Pons (tissue), 1 donor: ENCODE measurements at regions not wholly inside any gene's neighbourhood (a gene's known extent, or its start where the extent isn't known, plus 50 kb on each side); places are given as distances from the start of the nearest gene placed in this dataset.

ENCODE experiments used
- DNase-seq: peaks from one replicate; pipeline ENCODE4 v3.0.0-alpha.2; 2016; ENCODE audit warnings: low spot score

GRCh38 chr12:105705765-105706164 is 375.3 kb downstream of the C12orf75 start:
- peak; percentile 79 for DNase-seq

- DNase-seq: no peak
These were observed 376.0 kb downstream of the C12orf75 start for GRCh38 chr12:105706321-105706972.

- DNase-seq: no peak
These were observed 376.5 kb downstream of the C12orf75 start for GRCh38 chr12:105706973-105707334.

- DNase-seq: peak; percentile 16
These were observed 383.3 kb downstream of the C12orf75 start for GRCh38 chr12:105713606-105714305.

- no peak for DNase-seq
These were observed 386.1 kb downstream of the C12orf75 start for GRCh38 chr12:105716621-105717020.

GRCh38 chr12:105721051-105721825 is 390.7 kb downstream of the C12orf75 start:
- no peak for DNase-seq

GRCh38 chr12:105721891-105722290 is 391.4 kb downstream of the C12orf75 start:
- DNase-seq: no peak

- no peak for DNase-seq
These were observed 392.6 kb downstream of the C12orf75 start for GRCh38 chr12:105723066-105723465.

GRCh38 chr12:105723494-105723893 is 393.0 kb downstream of the C12orf75 start:
- DNase-seq: no peak

- peak; percentile 87 for DNase-seq
These were observed 394.1 kb downstream of the C12orf75 start for GRCh38 chr12:105724641-105725040.

- no peak for DNase-seq
These were observed 394.6 kb downstream of the C12orf75 start for GRCh38 chr12:105725054-105725453.

GRCh38 chr12:105729181-105729771 is 398.8 kb downstream of the C12orf75 start:
- DNase-seq: no peak

- DNase-seq: no peak
These were observed 399.4 kb downstream of the C12orf75 start for GRCh38 chr12:105729926-105730325.

- no peak for DNase-seq
These were observed 403.1 kb downstream of the C12orf75 start for GRCh38 chr12:105733579-105733978.

GRCh38 chr12:105736498-105736897 is 402.3 kb downstream of the NUAK1 start:
- no peak for DNase-seq

GRCh38 chr12:105738051-105738450 is 400.7 kb downstream of the NUAK1 start:
- DNase-seq: no peak

GRCh38 chr12:105740369-105740768 is 398.4 kb downstream of the NUAK1 start:
- DNase-seq: no peak

GRCh38 chr12:105740970-105741725 is 397.6 kb downstream of the NUAK1 start:
- peak; percentile 69 for DNase-seq

GRCh38 chr12:105741786-105742566 is 396.8 kb downstream of the NUAK1 start:
- peak; percentile 20 for DNase-seq

- no peak for DNase-seq
These were observed 396.2 kb downstream of the NUAK1 start for GRCh38 chr12:105742567-105742874.

GRCh38 chr12:105744371-105745058 is 394.2 kb downstream of the NUAK1 start:
- DNase-seq: no peak
